Neural progenitor cell (in vitro differentiated cells): ENCODE measurements at regions not wholly inside any gene's neighbourhood (a gene's known extent, or its start where the extent isn't known, plus 50 kb on each side); places are given as distances from the start of the nearest gene placed in this dataset.
"Not testable (repeated sequence)": the region's sequence is repeated elsewhere in the genome, so short reads cannot be mapped to it uniquely, and the experiment has no call there.

Experiments
- DNase-seq: peaks from one replicate; pipeline ENCODE4 v3.0.0-alpha.2; 2016; ENCODE audit warnings: low spot score
- H2AFZ ChIP-seq: fragments of 200-600 bp; sonication (generic); replicated peaks from 2 replicates; pipeline ENCODE4 v1.6.1; 2016; ENCODE audit warnings: antibody characterized with exemption
- H3F3A ChIP-seq: fragments of 200-600 bp; sonication (generic); 2 replicates; pipeline ENCODE4 v1.6.1; 2016; ENCODE audit warnings: antibody characterized with exemption, low read depth
- H3K27ac ChIP-seq: fragments of 200-600 bp; sonication (generic); 2 replicates; pipeline ENCODE4 v1.5.1; 2016; ENCODE audit warnings: mild to moderate bottlenecking
- H3K27me3 ChIP-seq: fragments of 200-600 bp; sonication (generic); 2 replicates; pipeline ENCODE4 v1.6.1; 2016; ENCODE audit warnings: mild to moderate bottlenecking, moderate library complexity
- H3K36me3 ChIP-seq: fragments of 200-600 bp; sonication (generic); 2 replicates; pipeline ENCODE4 v1.5.1; 2016
- H3K4me1 ChIP-seq: fragments of 200-600 bp; sonication (generic); 2 replicates; pipeline ENCODE4 v1.6.1; 2016; ENCODE audit warnings: mixed run types
- H3K4me2 ChIP-seq: fragments of 200-600 bp; sonication (generic); 2 replicates; pipeline ENCODE4 v1.6.1; 2016
- H3K4me3 ChIP-seq: fragments of 200-600 bp; sonication (generic); 2 replicates; pipeline ENCODE4 v1.5.1; 2016
- H3K79me2 ChIP-seq: fragments of 200-600 bp; sonication (generic); 2 replicates; pipeline ENCODE4 v1.6.1; 2016; ENCODE audit warnings: low read depth
- H3K9ac ChIP-seq: fragments of 200-600 bp; sonication (generic); 2 replicates; pipeline ENCODE4 v1.6.1; 2016
- H3K9me3 ChIP-seq: fragments of 200-600 bp; sonication (generic); 2 replicates; pipeline ENCODE4 v1.5.1; 2016; ENCODE audit warnings: low read depth
- H4K20me1 ChIP-seq: fragments of 200-600 bp; sonication (generic); 2 replicates; pipeline ENCODE4 v1.6.1; 2016; ENCODE audit warnings: low read depth
- H3K27ac Mint-ChIP-seq: 3 replicates; pipeline ENCODE4 v1.8.0; 2021; ENCODE audit warnings: mixed read lengths
- H3K27me3 Mint-ChIP-seq: 2 replicates; pipeline ENCODE4 v1.8.0; 2022; ENCODE audit warnings: low read depth, mild to moderate bottlenecking, inconsistent platforms, moderate library complexity, mixed read lengths; ENCODE audit not compliant: insufficient read depth
- H3K36me3 Mint-ChIP-seq: 3 replicates; pipeline ENCODE4 v1.8.0; 2021; ENCODE audit warnings: mixed read lengths
- H3K4me1 Mint-ChIP-seq: 3 replicates; pipeline ENCODE4 v1.8.0; 2021; ENCODE audit warnings: mixed read lengths
- H3K4me3 Mint-ChIP-seq: 3 replicates; pipeline ENCODE4 v1.8.0; 2021; ENCODE audit warnings: mild to moderate bottlenecking, moderate library complexity, mixed read lengths
- H3K9me3 Mint-ChIP-seq: 3 replicates; pipeline ENCODE4 v1.8.0; 2020; ENCODE audit warnings: mixed read lengths
- EZH2 ChIP-seq: fragments of 200-600 bp; sonication (generic); IDR thresholded peaks from 2 replicates; pipeline ENCODE4 v1.6.1; 2017; ENCODE audit warnings: antibody characterized with exemption, mild to moderate bottlenecking, moderate library complexity
- EZH2phosphoT487 ChIP-seq: fragments of 200-600 bp; sonication (generic); IDR thresholded peaks from 2 replicates; pipeline ENCODE4 v1.6.1; 2017; ENCODE audit warnings: antibody characterized with exemption
- TF ChIP-seq, protein P1 (sequence below): fragments of 200-600 bp; sonication (generic); IDR thresholded peaks from 2 replicates; pipeline ENCODE4 v1.5.1; 2017; ENCODE audit warnings: antibody characterized with exemption, mild to moderate bottlenecking

DNA sequence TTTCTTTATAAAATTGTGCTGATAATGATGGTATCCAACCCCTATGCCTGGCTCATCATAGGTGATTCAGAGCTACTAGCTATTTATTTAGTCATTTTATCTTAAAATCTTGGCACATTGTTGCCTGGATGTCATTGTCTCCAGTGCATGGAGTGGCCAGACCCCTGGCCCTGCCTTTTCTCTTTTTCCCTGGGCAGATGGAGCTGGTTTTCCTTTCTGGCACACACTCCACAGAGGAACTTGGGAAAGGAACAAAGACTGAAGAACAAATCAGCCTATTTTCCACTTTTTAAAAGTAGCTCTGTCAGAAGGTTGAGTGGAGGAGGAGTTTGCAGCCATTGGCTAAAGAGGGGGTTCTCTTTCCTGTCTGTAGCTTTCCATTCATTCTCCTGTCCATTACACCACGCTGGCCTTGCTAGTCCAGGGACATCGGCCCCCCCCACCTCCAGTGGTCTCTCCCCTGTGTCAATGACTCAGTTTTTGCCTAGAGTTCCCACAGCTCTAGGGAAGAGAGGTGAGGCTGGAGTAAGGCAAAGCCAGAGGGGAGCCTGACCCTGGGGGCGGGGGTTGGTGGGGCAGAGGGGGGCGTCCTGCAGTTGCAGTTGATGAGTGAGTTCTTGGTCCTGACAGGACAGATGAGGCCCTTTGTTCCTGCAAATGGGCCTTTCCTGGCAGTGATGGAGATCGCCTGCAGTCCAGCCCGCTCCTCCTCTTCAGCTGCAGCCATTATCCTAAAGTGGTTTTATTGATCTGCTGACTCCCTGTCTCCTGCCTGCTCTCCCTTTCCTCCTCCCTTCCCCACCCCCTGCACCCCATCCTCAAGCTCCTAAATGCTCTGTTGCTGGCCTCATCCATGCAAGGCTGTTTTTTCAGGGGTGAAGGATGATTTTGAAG lies 774.5 kb downstream of the DHX35 start:
- H3K36me3 Mint-ChIP-seq, result no peaks in the 10 kb centered on the region
- Histone ChIP-seq H3K4me2 (no peak overlapping the region), H3K4me1 (peaks cover 3% of the 10 kb centered on the region), H3K9me3 (peaks cover 8% of the 10 kb centered on the region), H3K27ac (no peak overlapping the region), H3F3A (no peaks in the 10 kb centered on the region), H3K27me3 (no peaks in the 10 kb centered on the region), H3K36me3 (no peaks in the 10 kb centered on the region), H2AFZ (peak overlapping the region; percentile 34), H3K4me3 (no peak overlapping the region), H3K79me2 (no peaks in the 10 kb centered on the region), H4K20me1 (no peaks in the 10 kb centered on the region), H3K9ac (no peak overlapping the region)
- H3K9me3 Mint-ChIP-seq, result peaks cover 10% of the 10 kb centered on the region
- H3K27me3 Mint-ChIP-seq, result no peaks in the 10 kb centered on the region
- peaks cover 3% of the 10 kb centered on the region for H3K4me1 Mint-ChIP-seq
- DNase-seq, result no peak
- no peak overlapping the region for H3K27ac Mint-ChIP-seq
- H3K4me3 Mint-ChIP-seq, result no peak overlapping the region
- no peak for TF ChIP-seq EZH2phosphoT487
- TF ChIP-seq EZH2, result no peak
- TF ChIP-seq, protein P1, sequence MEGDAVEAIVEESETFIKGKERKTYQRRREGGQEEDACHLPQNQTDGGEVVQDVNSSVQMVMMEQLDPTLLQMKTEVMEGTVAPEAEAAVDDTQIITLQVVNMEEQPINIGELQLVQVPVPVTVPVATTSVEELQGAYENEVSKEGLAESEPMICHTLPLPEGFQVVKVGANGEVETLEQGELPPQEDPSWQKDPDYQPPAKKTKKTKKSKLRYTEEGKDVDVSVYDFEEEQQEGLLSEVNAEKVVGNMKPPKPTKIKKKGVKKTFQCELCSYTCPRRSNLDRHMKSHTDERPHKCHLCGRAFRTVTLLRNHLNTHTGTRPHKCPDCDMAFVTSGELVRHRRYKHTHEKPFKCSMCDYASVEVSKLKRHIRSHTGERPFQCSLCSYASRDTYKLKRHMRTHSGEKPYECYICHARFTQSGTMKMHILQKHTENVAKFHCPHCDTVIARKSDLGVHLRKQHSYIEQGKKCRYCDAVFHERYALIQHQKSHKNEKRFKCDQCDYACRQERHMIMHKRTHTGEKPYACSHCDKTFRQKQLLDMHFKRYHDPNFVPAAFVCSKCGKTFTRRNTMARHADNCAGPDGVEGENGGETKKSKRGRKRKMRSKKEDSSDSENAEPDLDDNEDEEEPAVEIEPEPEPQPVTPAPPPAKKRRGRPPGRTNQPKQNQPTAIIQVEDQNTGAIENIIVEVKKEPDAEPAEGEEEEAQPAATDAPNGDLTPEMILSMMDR, result no peak

DNA sequence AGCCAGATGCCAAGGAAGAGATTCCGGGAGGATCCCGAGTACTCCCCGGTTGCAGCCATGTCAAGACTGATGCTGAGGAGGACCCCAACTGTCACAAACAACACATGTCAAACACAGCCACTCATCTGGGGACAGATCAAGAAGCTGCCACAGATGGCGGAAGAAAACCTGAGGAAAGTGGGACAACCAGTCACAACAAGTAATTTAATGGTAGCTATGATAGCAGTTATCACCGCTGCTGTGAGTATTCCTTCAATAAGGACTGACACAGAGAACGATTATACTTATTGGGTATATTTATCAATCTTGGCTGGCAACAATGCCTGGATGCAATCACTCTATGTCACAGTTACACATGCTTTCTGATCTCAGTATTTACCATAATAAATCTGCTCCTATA lies 763.4 kb downstream of the DHX35 start:
- H3K9me3 Mint-ChIP-seq, result peaks cover 34% of the 10 kb centered on the region

DNA sequence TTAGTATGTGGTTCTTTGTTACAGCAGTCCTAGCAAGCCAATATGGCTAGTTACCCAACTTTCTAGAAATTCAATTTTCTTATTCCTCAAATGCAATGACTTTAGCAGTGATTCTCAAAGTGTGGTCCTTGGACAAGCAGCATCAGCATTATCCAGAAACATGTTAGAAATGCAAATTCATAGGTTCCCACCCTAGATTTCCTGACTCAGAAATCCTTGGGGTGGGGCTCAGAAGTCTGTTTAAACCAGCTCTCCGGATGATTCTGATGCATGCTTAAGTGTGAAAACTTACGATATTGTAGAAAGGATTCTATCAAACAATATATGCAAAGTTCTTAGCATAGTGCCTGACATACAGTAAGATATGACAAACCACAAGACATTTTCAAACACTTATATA lies 757.1 kb downstream of the DHX35 start:
- Histone ChIP-seq H3K9me3 (no peaks in the 10 kb centered on the region), H3K4me2 (no peak overlapping the region), H3K79me2 (no peaks in the 10 kb centered on the region), H3K27me3 (no peaks in the 10 kb centered on the region), H2AFZ (no peak overlapping the region), H3F3A (no peaks in the 10 kb centered on the region), H3K27ac (no peak overlapping the region), H3K4me3 (no peak overlapping the region), H3K36me3 (no peaks in the 10 kb centered on the region), H3K9ac (no peak overlapping the region), H4K20me1 (no peaks in the 10 kb centered on the region), H3K4me1 (peaks cover 12% of the 10 kb centered on the region)
- Mint-ChIP-seq H3K27me3 (peaks cover 4% of the 10 kb centered on the region), H3K4me3 (no peak overlapping the region), H3K27ac (no peak overlapping the region), H3K4me1 (peaks cover 27% of the 10 kb centered on the region), H3K9me3 (no peaks in the 10 kb centered on the region), H3K36me3 (no peaks in the 10 kb centered on the region)
- TF ChIP-seq EZH2phosphoT487, result no peak
- TF ChIP-seq EZH2, result no peak
- no peak for DNase-seq

More for the DNA sequence above, 763.4 kb downstream of the DHX35 start:
- H3K4me1 ChIP-seq, result peaks cover 12% of the 10 kb centered on the region
- H3K27me3 Mint-ChIP-seq, H3K27me3 ChIP-seq, H3K27ac Mint-ChIP-seq, H3K36me3 ChIP-seq, H3K27ac ChIP-seq, H3K79me2 ChIP-seq, H3F3A ChIP-seq, H3K9me3 ChIP-seq, H3K4me3 Mint-ChIP-seq, H3K4me2 ChIP-seq, H3K9ac ChIP-seq, H2AFZ ChIP-seq, H3K4me3 ChIP-seq, H4K20me1 ChIP-seq, H3K36me3 Mint-ChIP-seq, DNase-seq: not testable (repeated sequence)
- peaks cover 27% of the 10 kb centered on the region for H3K4me1 Mint-ChIP-seq

DNA sequence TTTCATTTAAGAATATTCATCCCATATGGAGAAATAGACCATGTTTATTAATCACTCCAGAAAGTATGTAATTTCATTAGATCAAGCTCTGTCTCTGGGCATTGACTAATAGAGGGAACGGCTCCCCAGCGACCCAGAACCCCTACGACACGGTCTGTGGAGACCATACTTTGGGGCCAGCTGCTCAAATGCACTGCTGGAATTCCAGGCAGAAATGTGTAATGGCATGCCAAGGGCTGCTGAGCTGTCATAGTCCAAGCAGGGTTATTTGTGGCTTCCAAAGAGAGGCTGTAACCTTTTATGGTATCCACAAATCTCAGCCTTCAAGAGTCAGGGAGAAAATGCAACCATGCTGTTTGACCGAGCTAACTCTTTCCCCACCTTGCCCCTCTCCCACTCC lies 755.8 kb downstream of the DHX35 start:
- peaks cover 7% of the 10 kb centered on the region for H3K4me1 ChIP-seq
- H3K4me3 Mint-ChIP-seq, result no peak overlapping the region
- H3K27me3 Mint-ChIP-seq, result peaks cover 4% of the 10 kb centered on the region
- no peaks in the 10 kb centered on the region for H3K9me3 ChIP-seq
- H3K9me3 Mint-ChIP-seq, result no peaks in the 10 kb centered on the region
- H3K4me3 ChIP-seq, result no peak overlapping the region
- no peaks in the 10 kb centered on the region for H4K20me1 ChIP-seq
- H3K36me3 ChIP-seq, result no peaks in the 10 kb centered on the region
- no peak overlapping the region for H2AFZ ChIP-seq
- no peak overlapping the region for H3K27ac Mint-ChIP-seq
- TF ChIP-seq EZH2 (no peak), EZH2phosphoT487 (no peak)
- TF ChIP-seq, protein P1, result no peak
- no peak overlapping the region for H3K4me2 ChIP-seq
- peaks cover 21% of the 10 kb centered on the region for H3K4me1 Mint-ChIP-seq
- no peak for DNase-seq
- H3F3A ChIP-seq, result no peaks in the 10 kb centered on the region
- no peak overlapping the region for H3K27ac ChIP-seq
- H3K9ac ChIP-seq, result no peak overlapping the region
- no peaks in the 10 kb centered on the region for H3K79me2 ChIP-seq
- H3K36me3 Mint-ChIP-seq, result no peaks in the 10 kb centered on the region
- H3K27me3 ChIP-seq, result no peaks in the 10 kb centered on the region
